ENCODE measurements at regions not wholly inside any gene's neighbourhood (a gene's known extent, or its start where the extent isn't known, plus 50 kb on each side); places are given as distances from the start of the nearest gene placed in this dataset.

DNA sequence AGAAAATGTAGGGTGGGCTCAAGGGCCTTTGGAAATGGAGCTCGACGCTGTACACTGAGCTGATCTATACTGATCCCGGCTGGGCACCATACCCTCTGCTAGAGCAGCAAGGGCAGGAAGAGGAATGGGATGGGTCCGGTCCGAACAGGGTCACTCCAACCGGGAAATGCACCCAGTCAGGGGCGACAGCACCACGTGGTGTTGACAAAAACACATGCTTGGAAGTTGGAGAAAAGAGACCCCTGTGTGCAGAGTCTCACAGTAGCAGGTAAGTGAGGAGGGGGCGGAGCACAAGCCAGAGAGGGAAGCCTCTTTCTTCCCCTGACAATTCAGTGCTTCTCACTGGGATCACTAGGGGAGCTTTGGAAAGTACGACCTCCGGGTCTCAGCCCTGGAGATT is 84.1 kb upstream of the ASB18 start:
- no peak for TF ChIP-seq MYC (IDR thresholded peaks at IDR 0.05; ENCODE audit: low read depth, low read length)
- TF ChIP-seq, protein P1, sequence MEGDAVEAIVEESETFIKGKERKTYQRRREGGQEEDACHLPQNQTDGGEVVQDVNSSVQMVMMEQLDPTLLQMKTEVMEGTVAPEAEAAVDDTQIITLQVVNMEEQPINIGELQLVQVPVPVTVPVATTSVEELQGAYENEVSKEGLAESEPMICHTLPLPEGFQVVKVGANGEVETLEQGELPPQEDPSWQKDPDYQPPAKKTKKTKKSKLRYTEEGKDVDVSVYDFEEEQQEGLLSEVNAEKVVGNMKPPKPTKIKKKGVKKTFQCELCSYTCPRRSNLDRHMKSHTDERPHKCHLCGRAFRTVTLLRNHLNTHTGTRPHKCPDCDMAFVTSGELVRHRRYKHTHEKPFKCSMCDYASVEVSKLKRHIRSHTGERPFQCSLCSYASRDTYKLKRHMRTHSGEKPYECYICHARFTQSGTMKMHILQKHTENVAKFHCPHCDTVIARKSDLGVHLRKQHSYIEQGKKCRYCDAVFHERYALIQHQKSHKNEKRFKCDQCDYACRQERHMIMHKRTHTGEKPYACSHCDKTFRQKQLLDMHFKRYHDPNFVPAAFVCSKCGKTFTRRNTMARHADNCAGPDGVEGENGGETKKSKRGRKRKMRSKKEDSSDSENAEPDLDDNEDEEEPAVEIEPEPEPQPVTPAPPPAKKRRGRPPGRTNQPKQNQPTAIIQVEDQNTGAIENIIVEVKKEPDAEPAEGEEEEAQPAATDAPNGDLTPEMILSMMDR (IDR thresholded peaks at IDR 0.05; ENCODE audit: low read depth, low read length): no peak
- no peak for TF ChIP-seq POLR2A (IDR thresholded peaks at IDR 0.05; ENCODE audit: extremely low read depth, insufficient read length)

Measured in NB4 (cell line).